MCF 10A (cell line): ENCODE measurements at regions not wholly inside any gene's neighbourhood (a gene's known extent, or its start where the extent isn't known, plus 50 kb on each side); places are given as distances from the start of the nearest gene placed in this dataset.
"Not testable (repeated sequence)": the region's sequence is repeated elsewhere in the genome, so short reads cannot be mapped to it uniquely, and the experiment has no call there.

Source experiments
- BruUV-seq: library from RNA; stranded (reverse); fragments of 400-500 nt; replicated peaks from 2 replicates; lab custom pipeline; 2021; lab: Mats Ljungman, UMichigan
- CTCF ChIA-PET: fragments of 300-600 bp; sonication (Branson Sonifier 250); formaldehyde crosslinking; extraction: SDS; loops from one replicate; lab custom pipeline; 2021; ENCODE audit warnings: antibody characterized with exemption, inconsistent platforms; lab: Yijun Ruan, JAX
- POLR2A ChIA-PET: fragments of 300-600, 350-650 bp; sonication (Branson Sonifier 250); formaldehyde crosslinking; extraction: SDS; loops from one replicate; lab custom pipeline; 2020; ENCODE audit warnings: antibody characterized with exemption, inconsistent platforms; lab: Yijun Ruan, JAX
- DNase-seq: peaks from one replicate; pipeline ENCODE4 v3.0.0-alpha.2; 2018; ENCODE audit not compliant: unreplicated experiment
- H3K27ac Mint-ChIP-seq: one replicate; pipeline ENCODE4 v1.8.0; 2022; ENCODE audit warnings: mild to moderate bottlenecking, low read depth, mixed read lengths; ENCODE audit not compliant: unreplicated experiment
- H3K27me3 Mint-ChIP-seq: one replicate; pipeline ENCODE4 v1.8.0; 2022; ENCODE audit warnings: mixed read lengths; ENCODE audit not compliant: insufficient read depth, unreplicated experiment
- H3K36me3 Mint-ChIP-seq: one replicate; pipeline ENCODE4 v1.8.0; 2022; ENCODE audit warnings: mild to moderate bottlenecking, moderate library complexity, mixed read lengths; ENCODE audit not compliant: insufficient read depth, unreplicated experiment
- H3K4me1 Mint-ChIP-seq: one replicate; pipeline ENCODE4 v1.8.0; 2022; ENCODE audit warnings: mixed read lengths; ENCODE audit not compliant: insufficient read depth, unreplicated experiment
- H3K4me3 Mint-ChIP-seq: one replicate; pipeline ENCODE4 v1.8.0; 2022; ENCODE audit warnings: mild to moderate bottlenecking, moderate library complexity, mixed read lengths; ENCODE audit not compliant: unreplicated experiment
- H3K9me3 Mint-ChIP-seq: one replicate; pipeline ENCODE4 v1.8.0; 2022; ENCODE audit warnings: mixed read lengths; ENCODE audit not compliant: unreplicated experiment
- CTCF ChIP-seq: fragments of 200-600 bp; IDR thresholded peaks from one replicate; pipeline ENCODE4 v1.8.0; 2022; ENCODE audit warnings: antibody characterized with exemption, mild to moderate bottlenecking; ENCODE audit not compliant: unreplicated experiment
- intact Hi-C: fragments of 100-400 bp; cut with micrococcal nuclease; formaldehyde crosslinking; loops from 2 replicates; pipeline ENCODE4 v1.14.1; 2022

DNA sequence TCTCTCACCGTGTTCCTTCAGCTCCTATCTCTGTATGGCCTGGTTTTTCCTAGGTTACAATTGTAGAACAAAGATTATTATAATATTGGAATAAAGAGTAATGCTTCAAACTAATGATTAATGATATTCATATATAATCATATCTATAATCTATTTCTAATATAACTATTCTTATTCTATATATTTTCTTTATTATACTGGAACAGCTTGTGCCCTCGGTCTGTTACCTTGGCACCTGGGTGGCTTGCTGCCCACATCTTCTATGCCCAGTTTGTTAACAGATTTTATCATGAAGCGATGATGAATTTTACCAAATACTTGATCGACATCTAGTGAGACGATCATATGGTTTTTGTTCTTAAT, 363.6 kb upstream of the TYRP1 start:
- H3K9me3 Mint-ChIP-seq, result no peaks in the 10 kb centered on the region
- intact Hi-C loops, result loop anchor here (2.0 kb wide), 1 partner anchor 1963 kb away; no protein-coding TSS in a partner anchor
- no peaks in the 10 kb centered on the region for H3K4me1 Mint-ChIP-seq
- DNase-seq, result no peak
- ChIA-PET POLR2A (no interaction called here), CTCF (interaction anchor here (0.5 to 2.2 kb wide), 12 partner anchors 11 to 1487 kb away, joined by 3 to 5 read pairs (median 3); no protein-coding TSS in a partner anchor)
- BruUV-seq, result no TSS peak
- H3K27ac Mint-ChIP-seq, result no peak overlapping the region
- H3K36me3 Mint-ChIP-seq, result no peaks in the 10 kb centered on the region
- peaks cover 44% of the 10 kb centered on the region for H3K27me3 Mint-ChIP-seq
- H3K4me3 Mint-ChIP-seq, result no peak overlapping the region
- no peak for TF ChIP-seq CTCF

DNA sequence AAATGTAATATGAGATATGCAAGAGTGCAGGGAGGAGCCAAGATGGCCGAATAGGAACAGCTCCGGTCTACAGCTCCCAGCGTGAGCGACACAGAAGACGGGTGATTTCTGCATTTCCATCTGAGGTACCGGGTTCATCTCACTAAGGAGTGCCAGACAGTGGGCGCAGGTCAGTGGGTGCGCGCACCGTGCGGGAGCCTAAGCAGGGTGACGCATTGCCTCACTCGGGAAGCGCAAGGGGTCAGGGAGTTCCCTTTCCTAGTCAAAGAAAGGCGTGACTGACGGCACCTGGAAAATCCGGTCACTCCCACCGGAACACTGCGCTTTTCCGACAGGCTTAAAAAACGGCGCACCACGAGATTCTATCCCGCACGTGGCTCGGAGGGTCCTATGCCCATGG, 359.2 kb upstream of the TYRP1 start:
- intact Hi-C loops, result loop anchor here (5.0 kb wide), 1 partner anchor 1017 kb away; no protein-coding TSS in a partner anchor
- BruUV-seq, CTCF ChIA-PET, H3K9me3 Mint-ChIP-seq, POLR2A ChIA-PET, H3K4me3 Mint-ChIP-seq, H3K27ac Mint-ChIP-seq, DNase-seq, H3K36me3 Mint-ChIP-seq, H3K4me1 Mint-ChIP-seq: not testable (repeated sequence)
- peaks cover 22% of the 10 kb centered on the region for H3K27me3 Mint-ChIP-seq

- H3K9me3 Mint-ChIP-seq, result no peaks in the 10 kb centered on the region
- TF ChIP-seq CTCF, result no peak
- no peak overlapping the region for H3K27ac Mint-ChIP-seq
- no peaks in the 10 kb centered on the region for H3K4me1 Mint-ChIP-seq
- H3K27me3 Mint-ChIP-seq, result peaks cover 31% of the 10 kb centered on the region
- intact Hi-C loops, result no loop called here
- ChIA-PET CTCF (no interaction called here), POLR2A (no interaction called here)
- H3K36me3 Mint-ChIP-seq, result no peaks in the 10 kb centered on the region
- no TSS peak for BruUV-seq
- H3K4me3 Mint-ChIP-seq, result no peak overlapping the region
- no peak for DNase-seq
Observed at GRCh38 chr9:12350775-12351174, 342.4 kb upstream of the TYRP1 start.

DNA sequence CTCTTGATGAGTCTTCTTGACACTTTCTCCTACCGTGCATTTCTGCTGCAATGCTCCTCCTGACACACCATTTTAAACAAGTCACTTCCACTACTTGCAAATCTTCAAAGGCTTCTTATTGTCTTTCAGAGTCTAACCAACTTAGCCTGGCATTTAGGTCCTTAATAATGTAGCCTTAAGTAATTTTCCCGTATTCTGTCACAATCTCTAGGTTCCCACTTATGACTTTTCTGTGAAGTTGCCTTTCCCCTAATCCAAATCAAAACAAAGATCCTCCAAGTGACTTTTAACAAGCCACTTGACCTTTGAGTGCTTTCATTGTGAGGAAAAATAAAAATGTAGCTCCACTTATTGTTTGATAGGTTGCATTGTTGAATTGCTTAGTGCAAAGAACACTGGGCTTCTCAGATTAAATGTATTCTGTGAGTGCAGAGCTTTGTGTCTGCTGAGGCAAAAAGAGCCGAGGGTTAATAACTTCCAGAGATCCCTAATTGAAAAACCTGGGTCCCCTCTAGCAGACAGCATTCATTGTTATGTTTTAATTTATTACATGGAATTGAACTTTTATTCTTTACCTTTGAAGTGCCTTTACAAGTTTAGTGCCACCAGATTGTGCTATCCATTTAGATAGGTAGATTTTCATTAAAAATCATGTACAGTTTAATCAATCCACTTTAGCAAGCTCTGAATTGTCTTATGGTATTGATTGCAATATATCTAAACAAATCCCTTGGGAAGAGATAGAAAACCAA, 341.7 kb upstream of the TYRP1 start:
- Mint-ChIP-seq H3K4me1 (no peaks in the 10 kb centered on the region), H3K36me3 (no peaks in the 10 kb centered on the region), H3K4me3 (no peak overlapping the region), H3K27ac (no peak overlapping the region), H3K9me3 (no peaks in the 10 kb centered on the region), H3K27me3 (peaks cover 31% of the 10 kb centered on the region)
- CTCF ChIA-PET, result interaction anchor here (0.7 kb wide), 1 partner anchor 85 kb away, joined by 3 read pairs; no protein-coding TSS in a partner anchor
- DNase-seq, result no peak
- no peak for TF ChIP-seq CTCF
- intact Hi-C loops, result no loop called here
- POLR2A ChIA-PET, result no interaction called here
- BruUV-seq, result no TSS peak
